Upper lobe of left lung (tissue), 4 donors: ENCODE measurements at regions not wholly inside any gene's neighbourhood (a gene's known extent, or its start where the extent isn't known, plus 50 kb on each side); places are given as distances from the start of the nearest gene placed in this dataset.

Source experiments
- POLR2A ChIP-seq, 4 donors: fragments of 450-650 bp; IDR thresholded peaks; one replicate each; pipeline ENCODE4 v1.5.1; 2016 to 2017; ENCODE audit warnings: antibody characterized with exemption in 4 of 4, mild to moderate bottlenecking in 2 of 4
- TF ChIP-seq, protein P1 (sequence below), 6 experiments: fragments of 450-650 bp in 4 of 6; fragments of 200-600 bp in 2 of 6; sonication (generic) in 2 of 6; IDR thresholded peaks; one replicate each; pipeline ENCODE4 v1.5.1; 2016 to 2019; ENCODE audit warnings: antibody characterized with exemption in 6 of 6

DNA sequence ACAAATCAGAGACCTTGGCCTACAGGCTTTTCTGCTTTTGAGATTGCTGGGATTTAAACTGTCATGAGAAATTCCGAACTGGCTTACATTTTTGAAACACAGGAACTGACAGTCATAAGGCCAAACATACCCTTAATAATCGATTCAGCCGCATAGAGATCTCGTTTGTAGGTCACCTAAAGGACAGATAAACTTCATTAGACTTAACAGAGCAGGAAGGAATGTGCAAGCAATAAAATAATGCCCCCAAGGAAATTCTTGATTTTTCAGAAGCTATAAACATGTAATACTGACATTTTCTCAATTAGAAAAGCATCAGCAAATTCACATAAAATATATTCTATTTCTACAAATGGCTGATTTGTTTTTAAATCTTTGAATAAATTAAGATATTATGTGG lies 120.0 kb downstream of the CRPPA start:
- no peak for TF ChIP-seq POLR2A (IDR thresholded peaks at IDR 0.05)
- TF ChIP-seq, protein P1, sequence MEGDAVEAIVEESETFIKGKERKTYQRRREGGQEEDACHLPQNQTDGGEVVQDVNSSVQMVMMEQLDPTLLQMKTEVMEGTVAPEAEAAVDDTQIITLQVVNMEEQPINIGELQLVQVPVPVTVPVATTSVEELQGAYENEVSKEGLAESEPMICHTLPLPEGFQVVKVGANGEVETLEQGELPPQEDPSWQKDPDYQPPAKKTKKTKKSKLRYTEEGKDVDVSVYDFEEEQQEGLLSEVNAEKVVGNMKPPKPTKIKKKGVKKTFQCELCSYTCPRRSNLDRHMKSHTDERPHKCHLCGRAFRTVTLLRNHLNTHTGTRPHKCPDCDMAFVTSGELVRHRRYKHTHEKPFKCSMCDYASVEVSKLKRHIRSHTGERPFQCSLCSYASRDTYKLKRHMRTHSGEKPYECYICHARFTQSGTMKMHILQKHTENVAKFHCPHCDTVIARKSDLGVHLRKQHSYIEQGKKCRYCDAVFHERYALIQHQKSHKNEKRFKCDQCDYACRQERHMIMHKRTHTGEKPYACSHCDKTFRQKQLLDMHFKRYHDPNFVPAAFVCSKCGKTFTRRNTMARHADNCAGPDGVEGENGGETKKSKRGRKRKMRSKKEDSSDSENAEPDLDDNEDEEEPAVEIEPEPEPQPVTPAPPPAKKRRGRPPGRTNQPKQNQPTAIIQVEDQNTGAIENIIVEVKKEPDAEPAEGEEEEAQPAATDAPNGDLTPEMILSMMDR (IDR thresholded peaks at IDR 0.05): no peak
